HepG2 (cell line): ENCODE measurements at regions not wholly inside any gene's neighbourhood (a gene's known extent, or its start where the extent isn't known, plus 50 kb on each side); places are given as distances from the start of the nearest gene placed in this dataset.

Experiments
- ATAC-seq: fragments of 200-7000 bp; cut with Tn5 transposase; 3 replicates; pipeline ENCODE4 v1.9.1; 2020; ENCODE audit warnings: mild to moderate bottlenecking, moderate library complexity
- BruUV-seq: library from RNA; stranded (reverse); fragments of 400-500 nt; replicated peaks from 2 replicates; lab custom pipeline; 2021; lab: Mats Ljungman, UMichigan
- CTCF ChIA-PET: fragments of 300-600 bp; formaldehyde crosslinking; extraction: SDS; loops from one replicate; lab custom pipeline; 2021; ENCODE audit warnings: low total read pairs, inconsistent platforms, low intra/inter-chr PET ratio; lab: Yijun Ruan, JAX
- POLR2A ChIA-PET: fragments of 350-600 bp; sonication (Branson Sonifier 250); formaldehyde crosslinking; loops from one replicate; lab custom pipeline; 2020; ENCODE audit warnings: antibody characterized with exemption, inconsistent platforms; lab: Yijun Ruan, JAX
- DNase-seq: peaks from one replicate; pipeline ENCODE4 v3.0.0-alpha.2; 2015; ENCODE audit warnings: low spot score
- FAIRE-seq: peaks from 3 replicates; lab custom pipeline; 2011; peaks lifted over from hg19 to GRCh38; lab: Jason Lieb, UNC
- H2AFZ ChIP-seq: one replicate; pipeline ENCODE4 v1.6.1; 2011; ENCODE audit warnings: low read length, inconsistent platforms
- H3K27ac ChIP-seq: fragments of 300-600 bp; 3 replicates; pipeline ENCODE4 v1.8.0; 2011; ENCODE audit warnings: mixed run types, mild to moderate bottlenecking, mixed read lengths, low read length, inconsistent platforms; ENCODE audit not compliant: insufficient read depth; ENCODE audit errors: extremely low read length
- H3K27me3 ChIP-seq, 2 experiments: fragments of 200-600 bp in 1 of 2; 2 replicates in 1 of 2; 3 replicates in 1 of 2; pipeline versions ENCODE4 v1.6.0 to v1.8.0; 2011; ENCODE audit warnings: low read length in 2 of 2, mild to moderate bottlenecking in 2 of 2, moderate library complexity in 2 of 2, inconsistent platforms in 1 of 2; ENCODE audit not compliant: insufficient read depth in 2 of 2, control insufficient read depth in 1 of 2
- H3K36me3 ChIP-seq, 2 experiments: fragments of 200-600 bp in 1 of 2; replicated peaks in 1 of 2; 2 replicates in 1 of 2; 3 replicates in 1 of 2; pipeline versions ENCODE4 v1.5.1 to v1.8.0; 2011; ENCODE audit warnings: low read length in 2 of 2, inconsistent platforms in 1 of 2; ENCODE audit not compliant: insufficient read depth in 2 of 2, control insufficient read depth in 1 of 2
- H3K4me1 ChIP-seq: 2 replicates; pipeline ENCODE4 v1.5.1; 2012; ENCODE audit warnings: low read length, inconsistent platforms; ENCODE audit not compliant: insufficient read depth
- H3K4me2 ChIP-seq: 2 replicates; pipeline ENCODE4 v1.6.0; 2011; ENCODE audit warnings: low read depth, low read length, inconsistent platforms
- H3K4me3 ChIP-seq, 3 experiments: fragments of 200-600 bp in 1 of 3; sonication (generic), shearing (Covaris generic) in 1 of 3; replicated peaks in 1 of 3; 2 replicates each; pipeline ENCODE4 v1.5.1; 2011 to 2016; ENCODE audit warnings: low read length in 3 of 3, inconsistent platforms in 2 of 3, low read depth in 2 of 3, mild to moderate bottlenecking in 2 of 3, control low read depth in 1 of 3, mixed read lengths in 1 of 3; ENCODE audit not compliant: insufficient read depth in 1 of 3
- H3K79me2 ChIP-seq: one replicate; pipeline ENCODE4 v1.6.1; 2011; ENCODE audit warnings: low read length, inconsistent platforms; ENCODE audit not compliant: insufficient read depth
- H3K9ac ChIP-seq: 2 replicates; pipeline ENCODE4 v1.6.0; 2011; ENCODE audit warnings: mild to moderate bottlenecking, low read depth, low read length, inconsistent platforms; ENCODE audit not compliant: insufficient read depth
- H3K9me3 ChIP-seq: 2 replicates; pipeline ENCODE4 v1.5.1; 2012; ENCODE audit warnings: mild to moderate bottlenecking, low read length
- H4K20me1 ChIP-seq: 2 replicates; pipeline ENCODE4 v1.6.0; 2011; ENCODE audit warnings: inconsistent platforms, mild to moderate bottlenecking, low read length, moderate library complexity; ENCODE audit not compliant: insufficient read depth
- CEBPB ChIP-seq: IDR thresholded peaks from 2 replicates; pipeline ENCODE4 v1.6.1; 2011; ENCODE audit warnings: low read depth, low read length, improper control_type of control experiment, borderline replicate concordance
- MNT ChIP-seq: fragments of 450-650 bp; IDR thresholded peaks from 2 replicates; pipeline ENCODE4 v1.6.1; 2016
- SAP130 ChIP-seq: IDR thresholded peaks from 2 replicates; pipeline ENCODE4 v1.6.1; 2016; ENCODE audit warnings: low read depth
- TEAD3 ChIP-seq: optimal IDR thresholded peaks from 2 replicates; pipeline ENCODE3; 2016; ENCODE audit warnings: borderline replicate concordance
- ZFAT ChIP-seq: sonication (generic); formaldehyde crosslinking; conservative IDR thresholded peaks from 2 replicates; pipeline ENCODE4 v1.8.1; 2023; ENCODE audit warnings: missing genetic modification reagents, inconsistent platforms
- ZNF282 ChIP-seq: fragments of 450-650 bp; IDR thresholded peaks from 2 replicates; pipeline ENCODE4 v1.6.1; 2018; ENCODE audit not compliant: partially characterized antibody
- WGBS: methylation state at CpG from one replicate; pipeline ENCODE4 v1.1.6; 2017; ENCODE audit warnings: low lambda C conversion rate; 5-methylcytosine and 5-hydroxymethylcytosine counted together
- in situ Hi-C: cut with HindIII; loops from 2 replicates; pipeline ENCODE4 v1.10.0; 2017; ENCODE audit warnings: low pct_unique_long_range_greater_than_20kb; ENCODE audit not compliant: extremely low pct_ligation_motif_present
- intact Hi-C: fragments of 100-400 bp; cut with micrococcal nuclease; formaldehyde crosslinking; loops from one replicate; pipeline ENCODE4 v1.10.0; 2022; ENCODE audit not compliant: unreplicated experiment
- TF ChIP-seq, protein P1 (sequence below): sonication (generic); formaldehyde crosslinking; IDR thresholded peaks from 2 replicates; pipeline ENCODE4 v1.5.1; 2020; ENCODE audit warnings: mild to moderate bottlenecking, missing genetic modification reagents, moderate library complexity

- H3K9me3 ChIP-seq = no peaks in the 10 kb centered on the region
- no peak overlapping the region for H2AFZ ChIP-seq
- peaks cover 11% of the 10 kb centered on the region; the same call in 1 of the 2 replicates for H3K4me1 ChIP-seq
- H3K27me3 ChIP-seq = peaks cover 2 to 37% of the 10 kb centered on the region in 2 experiments
- no peak overlapping the region for H3K4me3 ChIP-seq
- TF ChIP-seq ZNF282 (no peak), MNT (peak; percentile 97), ZFAT (CRISPR knock-in tag) (no peak)
- TF ChIP-seq, all 625 proteins: peak for 1
- no peak overlapping the region for H3K9ac ChIP-seq
- BruUV-seq = no TSS peak
- WGBS = 84% methylated on average over 10 of the region's 10 CpGs
- H4K20me1 ChIP-seq = no peaks in the 10 kb centered on the region
- ATAC-seq (no peak), DNase-seq (no peak), FAIRE-seq (no peak)
- no peak overlapping the region for H3K27ac ChIP-seq
- H3K4me2 ChIP-seq = no peak overlapping the region
- intact Hi-C loops = loop anchor here (5.0 to 10.0 kb wide), 2 partner anchors 90 to 158 kb away; no protein-coding TSS in a partner anchor
- no peaks in the 10 kb centered on the region for H3K36me3 ChIP-seq
- CTCF ChIA-PET = no interaction called here
- in situ Hi-C loops = loop anchor here (5.0 kb wide), 1 partner anchor 158 kb away; no protein-coding TSS in a partner anchor
- POLR2A ChIA-PET = interaction anchor here (0.7 kb wide), 1 partner anchor 18 kb away, joined by 3 read pairs; no protein-coding TSS in a partner anchor
- H3K79me2 ChIP-seq = no peaks in the 10 kb centered on the region
Observed at GRCh38 chr22:45104313-45104712, 59.4 kb upstream of the NUP50 start.

DNA sequence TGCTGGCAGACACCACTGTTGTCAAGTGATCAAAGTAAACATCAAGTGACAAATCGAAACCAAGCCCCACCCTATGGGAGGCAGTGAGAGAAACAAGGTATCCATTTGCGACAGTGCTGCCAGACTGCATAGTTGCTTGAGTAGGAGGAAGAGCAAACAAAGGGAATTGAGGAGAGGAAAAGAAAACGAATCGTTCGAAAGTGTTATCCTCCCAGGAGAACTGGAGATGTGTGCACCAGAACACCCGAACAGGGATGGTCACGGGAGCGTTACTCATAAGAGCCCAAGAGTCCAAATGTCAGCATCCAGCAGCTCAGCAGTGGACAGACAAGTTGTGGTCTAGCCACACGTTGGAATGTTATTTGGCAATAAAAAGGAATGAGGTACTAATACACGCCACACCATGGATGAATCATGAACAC is 58.4 kb upstream of the NUP50 start:
- BruUV-seq = no TSS peak
- Histone ChIP-seq H2AFZ (no peak overlapping the region), H3K27ac (no peak overlapping the region), H3K36me3 (no peaks in the 10 kb centered on the region), H3K79me2 (no peaks in the 10 kb centered on the region), H3K27me3 (peaks cover 4 to 35% of the 10 kb centered on the region in 2 experiments), H4K20me1 (no peaks in the 10 kb centered on the region), H3K9ac (no peak overlapping the region), H3K4me3 (no peak overlapping the region), H3K9me3 (no peaks in the 10 kb centered on the region), H3K4me1 (peaks cover 11% of the 10 kb centered on the region; the same call in 1 of the 2 replicates), H3K4me2 (peak overlapping the region; percentile 64)
- ChIA-PET CTCF (no interaction called here), POLR2A (interaction anchor here (0.7 kb wide), 1 partner anchor 17 kb away, joined by 3 read pairs; no protein-coding TSS in a partner anchor)
- FAIRE-seq = no peak
- intact Hi-C loops = loop anchor here (10.0 kb wide), 1 partner anchor 90 kb away; no protein-coding TSS in a partner anchor
- in situ Hi-C loops = no loop called here
- ATAC-seq = peak; percentile 60; the same call in 2 of the 3 replicates
- TF ChIP-seq CEBPB (peak; percentile 48; the same call in 1 of the 2 replicates), SAP130 (0 out of 2 replicates have a peak, but pooled peaks have one; percentile 16), TEAD3 (CRISPR knock-in tag) (peak; percentile 45)
- TF ChIP-seq, protein P1, sequence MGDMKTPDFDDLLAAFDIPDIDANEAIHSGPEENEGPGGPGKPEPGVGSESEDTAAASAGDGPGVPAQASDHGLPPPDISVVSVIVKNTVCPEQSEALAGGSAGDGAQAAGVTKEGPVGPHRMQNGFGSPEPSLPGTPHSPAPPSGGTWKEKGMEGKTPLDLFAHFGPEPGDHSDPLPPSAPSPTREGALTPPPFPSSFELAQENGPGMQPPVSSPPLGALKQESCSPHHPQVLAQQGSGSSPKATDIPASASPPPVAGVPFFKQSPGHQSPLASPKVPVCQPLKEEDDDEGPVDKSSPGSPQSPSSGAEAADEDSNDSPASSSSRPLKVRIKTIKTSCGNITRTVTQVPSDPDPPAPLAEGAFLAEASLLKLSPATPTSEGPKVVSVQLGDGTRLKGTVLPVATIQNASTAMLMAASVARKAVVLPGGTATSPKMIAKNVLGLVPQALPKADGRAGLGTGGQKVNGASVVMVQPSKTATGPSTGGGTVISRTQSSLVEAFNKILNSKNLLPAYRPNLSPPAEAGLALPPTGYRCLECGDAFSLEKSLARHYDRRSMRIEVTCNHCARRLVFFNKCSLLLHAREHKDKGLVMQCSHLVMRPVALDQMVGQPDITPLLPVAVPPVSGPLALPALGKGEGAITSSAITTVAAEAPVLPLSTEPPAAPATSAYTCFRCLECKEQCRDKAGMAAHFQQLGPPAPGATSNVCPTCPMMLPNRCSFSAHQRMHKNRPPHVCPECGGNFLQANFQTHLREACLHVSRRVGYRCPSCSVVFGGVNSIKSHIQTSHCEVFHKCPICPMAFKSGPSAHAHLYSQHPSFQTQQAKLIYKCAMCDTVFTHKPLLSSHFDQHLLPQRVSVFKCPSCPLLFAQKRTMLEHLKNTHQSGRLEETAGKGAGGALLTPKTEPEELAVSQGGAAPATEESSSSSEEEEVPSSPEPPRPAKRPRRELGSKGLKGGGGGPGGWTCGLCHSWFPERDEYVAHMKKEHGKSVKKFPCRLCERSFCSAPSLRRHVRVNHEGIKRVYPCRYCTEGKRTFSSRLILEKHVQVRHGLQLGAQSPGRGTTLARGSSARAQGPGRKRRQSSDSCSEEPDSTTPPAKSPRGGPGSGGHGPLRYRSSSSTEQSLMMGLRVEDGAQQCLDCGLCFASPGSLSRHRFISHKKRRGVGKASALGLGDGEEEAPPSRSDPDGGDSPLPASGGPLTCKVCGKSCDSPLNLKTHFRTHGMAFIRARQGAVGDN = no peak
- peak; percentile 35 for DNase-seq
- WGBS = 3% methylated on average over 10 of the region's 10 CpGs
